GM12891 (cell line): ENCODE measurements at regions not wholly inside any gene's neighbourhood (a gene's known extent, or its start where the extent isn't known, plus 50 kb on each side); places are given as distances from the start of the nearest gene placed in this dataset.

Source experiments
- DNase-seq: peaks from one replicate; pipeline ENCODE4 v3.0.0; 2011; ENCODE audit warnings: low spot score; ENCODE audit not compliant: insufficient read length
- FAIRE-seq: peaks from 2 replicates; lab custom pipeline; 2011; peaks lifted over from hg19 to GRCh38; lab: Jason Lieb, UNC
- PAX5 ChIP-seq: IDR thresholded peaks from 2 replicates; pipeline ENCODE4 v1.6.1; 2011; ENCODE audit warnings: low read length, moderate library complexity, mild to moderate bottlenecking; ENCODE audit not compliant: insufficient read depth, severe bottlenecking
- POLR2A ChIP-seq: IDR thresholded peaks from 2 replicates; pipeline ENCODE4 v1.6.1; 2011; ENCODE audit warnings: low read depth, low read length, control low read depth
- POLR2AphosphoS5 ChIP-seq: IDR thresholded peaks from 2 replicates; pipeline ENCODE4 v1.6.1; 2011; ENCODE audit warnings: low read depth, low read length, control low read depth
- POU2F2 ChIP-seq: IDR thresholded peaks from 2 replicates; pipeline ENCODE4 v1.6.1; 2011; ENCODE audit warnings: low read depth, mild to moderate bottlenecking, control low read depth, low read length, moderate library complexity
- SPI1 ChIP-seq: IDR thresholded peaks from 2 replicates; pipeline ENCODE4 v1.6.1; 2011; ENCODE audit warnings: low read depth, low read length, control low read depth
- TAF1 ChIP-seq: IDR thresholded peaks from 2 replicates; pipeline ENCODE4 v1.6.1; 2011; ENCODE audit warnings: low read depth, low read length, control low read depth

DNA sequence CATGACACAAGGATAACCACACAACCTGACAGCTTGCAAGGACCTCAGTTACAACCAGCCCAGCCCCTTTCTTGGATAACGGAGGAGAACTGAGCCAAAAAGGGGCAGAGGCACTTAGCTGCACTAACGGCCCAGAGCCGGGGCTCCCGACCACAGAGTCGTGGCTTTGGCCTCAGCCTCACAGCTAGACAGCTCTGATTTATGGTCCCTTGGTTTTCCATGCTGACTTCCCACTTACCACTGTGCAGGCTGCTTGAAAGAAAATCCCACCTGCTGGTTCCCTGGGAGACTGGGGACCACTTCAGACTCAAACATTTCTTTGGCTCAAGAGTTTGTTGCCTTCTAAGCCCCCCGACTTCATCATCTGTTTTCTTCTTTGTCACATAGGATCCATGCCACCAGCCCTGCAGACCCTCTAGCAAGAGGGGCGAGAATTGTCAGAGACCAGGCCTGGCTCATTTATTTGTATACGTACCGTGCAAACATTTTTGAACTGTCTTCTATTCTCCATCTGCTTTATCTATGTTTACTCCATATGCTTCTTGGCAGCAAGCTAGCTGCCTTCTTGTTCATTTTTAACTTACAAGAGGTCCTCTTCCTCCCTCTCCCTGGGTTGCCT, 352.6 kb upstream of the MYT1L start:
- FAIRE-seq (no peak), DNase-seq (no peak)
- TF ChIP-seq POLR2A (no peak), POU2F2 (no peak), SPI1 (no peak), POLR2AphosphoS5 (no peak), TAF1 (no peak), PAX5 (no peak)

DNA sequence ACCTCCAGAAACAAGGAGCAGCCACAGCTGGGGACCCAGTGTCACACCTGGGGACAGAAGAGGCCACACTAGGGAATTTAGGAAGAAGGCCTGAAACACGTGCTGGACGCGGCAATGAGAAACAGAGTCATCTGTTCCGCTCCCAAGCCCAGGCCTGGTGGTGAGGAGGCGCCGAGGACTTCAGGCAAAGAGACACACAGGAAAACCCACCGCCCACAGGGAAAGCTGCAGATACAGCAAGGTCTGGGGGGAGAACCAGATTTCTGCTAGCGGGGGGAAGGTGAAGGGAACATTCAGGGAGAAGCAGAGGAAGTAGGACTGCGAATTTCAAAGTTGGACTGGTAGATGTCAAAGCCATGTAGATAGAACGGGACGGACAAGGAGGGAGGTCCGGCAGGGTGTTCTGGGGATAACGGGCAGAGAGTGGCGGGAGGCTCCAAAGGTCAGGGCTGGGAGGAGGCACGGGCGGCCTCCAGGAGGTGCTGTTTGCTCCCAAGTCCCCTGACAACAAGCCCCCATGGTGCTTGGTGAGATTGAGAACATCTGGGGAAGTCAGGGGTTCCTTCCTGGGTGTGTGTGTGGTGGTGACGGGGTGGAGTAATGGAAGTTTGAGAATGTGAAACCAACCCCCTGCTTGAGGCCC, 351.7 kb upstream of the MYT1L start:
- no peak for FAIRE-seq
- TF ChIP-seq POLR2A (no peak), POU2F2 (no peak), TAF1 (no peak), POLR2AphosphoS5 (no peak), SPI1 (no peak), PAX5 (no peak)

DNA sequence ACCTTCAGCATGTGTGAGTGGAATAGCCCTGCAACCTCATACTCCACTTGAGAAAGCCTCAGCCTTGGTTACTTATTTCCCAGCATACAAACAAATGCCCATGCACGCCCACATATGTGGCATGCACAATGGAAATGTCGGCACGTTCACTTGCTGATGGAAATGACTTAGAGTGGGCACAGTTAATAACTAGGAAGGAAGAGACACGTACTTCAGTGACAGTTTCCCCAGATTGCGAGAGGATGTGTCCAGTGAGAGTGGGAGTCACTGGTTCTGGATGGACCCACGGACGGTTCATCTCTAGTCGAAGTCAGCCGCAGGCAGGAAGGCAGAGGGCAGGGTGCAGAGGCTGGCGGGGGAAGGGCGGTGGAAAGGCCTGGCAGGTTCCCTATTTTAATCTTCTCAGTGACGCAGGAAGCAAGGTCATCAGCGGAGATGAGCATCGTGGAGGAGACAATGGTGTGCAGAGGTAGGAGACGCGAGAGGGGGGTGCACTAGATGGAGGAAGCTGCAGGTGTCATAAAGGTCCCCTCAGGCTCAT, 350.7 kb upstream of the MYT1L start:
- DNase-seq (no peak), FAIRE-seq (no peak)
- no peak for TF ChIP-seq SPI1

More for the DNA sequence above, 351.7 kb upstream of the MYT1L start:
- DNase-seq, result no peak

DNA sequence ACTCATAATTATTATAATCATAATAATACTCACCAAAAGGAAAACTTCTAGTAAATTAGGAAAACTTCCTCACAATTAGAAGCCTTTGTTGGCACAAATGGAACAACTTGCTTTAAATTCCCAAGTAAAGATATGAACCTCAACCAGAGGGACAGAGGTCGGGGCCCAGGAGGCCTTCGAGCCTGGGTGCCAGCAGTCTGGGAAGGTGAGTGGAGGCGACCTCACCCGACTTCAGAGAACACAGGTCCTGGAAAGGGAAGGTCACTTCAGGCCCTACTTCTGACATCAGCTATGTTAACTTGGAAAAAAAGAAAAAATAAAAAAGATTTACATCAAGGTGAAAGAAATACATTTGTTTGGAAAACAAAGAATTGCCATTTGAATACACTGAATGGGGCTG, 350.0 kb upstream of the MYT1L start:
- DNase-seq (no peak), FAIRE-seq (no peak)
- no peak for TF ChIP-seq POLR2AphosphoS5
- TF ChIP-seq POU2F2, result no peak
- no peak for TF ChIP-seq SPI1
- no peak for TF ChIP-seq TAF1
- TF ChIP-seq PAX5, result no peak
- TF ChIP-seq POLR2A, result no peak

DNA sequence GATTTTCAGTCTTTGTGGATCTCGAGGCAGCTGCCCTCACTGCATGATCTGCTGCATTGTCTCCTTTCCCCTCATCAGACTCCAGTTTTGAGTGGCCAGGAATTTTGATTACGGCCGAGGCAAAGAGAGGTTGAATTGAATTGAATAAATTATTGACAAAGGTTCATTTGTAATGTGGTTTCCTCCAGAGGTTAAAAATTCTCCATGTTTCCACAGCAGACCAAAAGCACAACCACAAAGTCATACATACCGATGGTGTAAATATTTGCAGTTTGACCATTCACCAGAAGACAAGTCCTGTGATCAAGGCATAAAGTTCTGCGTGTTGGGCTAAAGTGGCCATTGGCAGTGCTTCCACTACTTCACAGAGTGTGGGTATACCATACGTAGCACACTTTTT, 343.8 kb upstream of the MYT1L start:
- FAIRE-seq, result no peak
- TF ChIP-seq TAF1 (no peak), POLR2A (no peak), POU2F2 (no peak), SPI1 (no peak), POLR2AphosphoS5 (no peak), PAX5 (no peak)
- no peak for DNase-seq

DNA sequence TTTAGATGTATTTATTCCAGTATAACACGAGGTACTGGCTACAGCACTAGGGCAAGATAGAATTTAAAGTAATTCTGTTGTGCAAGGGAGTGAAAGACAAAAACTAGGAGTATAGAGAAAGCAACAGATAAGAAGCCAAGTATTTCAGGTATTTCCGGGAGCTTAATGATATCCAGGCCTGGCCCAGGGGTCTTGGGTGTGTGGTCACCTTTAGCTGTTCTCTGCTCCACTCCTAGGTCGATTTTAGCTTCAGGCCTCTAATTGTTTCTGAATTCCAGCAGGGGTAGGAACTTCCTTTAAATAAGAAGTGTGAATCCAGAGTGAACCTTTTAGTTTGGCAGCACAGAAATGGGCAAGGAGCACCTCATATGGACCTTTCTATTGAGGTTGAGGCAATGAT, 342.3 kb upstream of the MYT1L start:
- DNase-seq (no peak), FAIRE-seq (no peak)
- no peak for TF ChIP-seq POLR2A
- TF ChIP-seq POU2F2, result no peak
- TF ChIP-seq SPI1, result no peak

DNA sequence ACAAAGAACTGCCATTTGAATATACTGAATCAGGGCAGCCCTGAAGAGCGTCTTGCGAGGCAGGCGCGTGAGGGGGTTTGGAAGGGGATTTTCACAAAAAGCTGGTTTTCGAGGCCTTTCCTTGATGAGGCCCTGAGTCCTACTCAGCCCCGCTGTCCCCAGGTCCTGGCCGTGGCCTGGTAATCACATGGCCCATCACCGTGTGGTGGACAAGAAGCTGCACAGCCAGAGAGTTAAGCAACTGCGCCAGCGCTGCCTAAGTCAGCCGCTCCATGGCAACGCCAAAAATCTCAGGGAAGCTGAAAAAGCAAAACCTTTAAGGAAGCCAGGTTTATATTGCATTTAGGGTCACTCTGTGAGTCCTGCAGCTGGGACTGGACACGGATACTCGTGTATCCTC, 341.2 kb upstream of the MYT1L start:
- DNase-seq (no peak), FAIRE-seq (no peak)
- TF ChIP-seq SPI1 (no peak), TAF1 (no peak), POLR2AphosphoS5 (no peak), POU2F2 (no peak), PAX5 (no peak)

DNA sequence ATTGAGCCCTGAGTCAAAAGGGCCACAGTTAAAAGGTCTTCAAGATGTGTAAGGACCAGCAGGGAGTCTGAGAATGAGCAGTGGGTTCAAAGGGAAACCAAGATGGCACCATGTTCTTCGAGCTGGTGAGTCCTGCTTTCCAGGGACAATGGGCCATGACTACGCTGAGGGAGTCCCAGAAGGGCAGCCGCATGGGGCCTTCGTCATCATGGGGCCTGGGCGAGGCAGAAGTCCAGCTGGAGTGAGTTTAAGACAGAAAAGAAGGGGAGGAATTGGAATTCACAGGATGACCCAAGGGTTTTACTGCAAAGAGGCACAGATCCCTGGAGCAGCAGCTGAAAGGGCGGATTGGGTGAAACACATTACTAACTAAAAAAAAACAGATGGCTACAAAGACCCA, 340.8 kb upstream of the MYT1L start:
- no peak for TF ChIP-seq PAX5
- TF ChIP-seq POU2F2, result no peak
- no peak for TF ChIP-seq POLR2A
- no peak for TF ChIP-seq POLR2AphosphoS5
- TF ChIP-seq TAF1, result no peak
- TF ChIP-seq SPI1, result no peak
- DNase-seq, result no peak
- no peak for FAIRE-seq

DNA sequence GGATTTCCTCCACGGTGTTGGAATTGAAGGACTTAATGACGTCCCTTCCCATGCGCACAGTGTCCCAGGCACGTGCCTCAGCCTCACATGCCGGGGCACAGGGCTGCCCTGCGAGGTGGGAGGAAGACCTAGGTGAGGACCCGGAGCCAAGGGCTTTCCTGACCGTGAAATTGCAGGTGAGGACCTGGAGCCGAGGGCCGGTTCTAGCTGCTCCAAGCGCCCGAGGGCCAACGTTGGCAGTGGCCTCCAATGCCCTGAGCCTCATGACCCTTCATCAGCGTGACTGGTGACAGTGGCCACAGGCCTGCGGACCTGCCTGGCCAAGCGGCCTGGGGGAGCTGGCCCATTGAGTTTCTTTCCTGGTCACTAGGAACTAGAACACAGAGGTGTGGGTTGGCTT, 338.2 kb upstream of the MYT1L start:
- FAIRE-seq (no peak), DNase-seq (no peak)
- TF ChIP-seq POLR2AphosphoS5, result no peak
- no peak for TF ChIP-seq SPI1
- TF ChIP-seq POLR2A, result no peak

DNA sequence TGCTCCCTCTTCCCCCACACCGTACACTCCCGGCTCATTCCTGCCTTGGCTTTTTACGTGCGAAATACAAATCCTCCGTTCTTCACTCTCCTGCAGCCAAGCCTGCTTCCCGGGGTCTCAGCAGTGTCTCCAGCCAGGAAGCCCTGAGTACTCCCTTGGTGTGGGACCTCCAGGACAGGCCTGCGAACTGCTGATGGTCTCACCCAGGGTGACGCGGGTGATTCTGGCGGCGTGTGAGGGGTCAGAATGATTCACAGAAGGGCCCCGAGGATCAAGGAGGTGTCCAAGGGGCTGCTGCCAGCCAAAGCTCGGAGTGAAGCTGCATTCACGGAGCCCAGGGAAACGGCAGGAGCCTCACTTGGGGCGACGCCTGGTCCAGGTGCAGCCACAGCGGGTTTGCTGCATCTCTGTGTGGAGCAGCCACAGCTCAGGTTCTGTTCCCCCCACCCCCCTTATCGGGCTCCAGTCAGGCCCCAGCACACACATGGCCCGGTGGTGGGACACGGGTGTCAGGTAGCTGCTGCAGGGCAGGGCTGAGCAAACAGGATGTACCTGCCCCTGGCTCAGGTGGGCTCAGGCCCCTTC, 337.7 kb upstream of the MYT1L start:
- no peak for FAIRE-seq
- DNase-seq, result no peak
- no peak for TF ChIP-seq POLR2A
- no peak for TF ChIP-seq POLR2AphosphoS5
- no peak for TF ChIP-seq PAX5
- TF ChIP-seq POU2F2, result no peak
- no peak for TF ChIP-seq SPI1
- no peak for TF ChIP-seq TAF1

DNA sequence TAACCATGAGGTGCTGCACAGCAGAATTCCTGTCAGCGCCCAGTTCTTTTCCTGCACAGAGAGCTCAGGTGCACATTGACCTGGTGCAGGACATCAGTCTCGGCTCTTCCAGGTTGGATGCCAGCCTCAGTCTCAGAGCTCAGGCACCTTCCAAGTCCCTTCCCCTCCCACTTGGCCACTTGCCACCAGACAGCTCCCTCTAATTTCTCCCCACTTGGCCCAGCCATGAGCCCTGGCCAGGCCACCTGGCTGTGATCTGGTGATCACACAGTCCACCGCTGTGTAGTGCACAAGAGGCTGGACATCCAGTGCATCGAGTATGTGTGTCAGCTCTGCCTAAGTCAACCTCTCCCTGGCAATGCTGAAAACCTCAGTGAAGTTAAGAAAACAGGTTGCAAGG, 336.6 kb upstream of the MYT1L start:
- FAIRE-seq (no peak), DNase-seq (no peak)
- no peak for TF ChIP-seq PAX5
- TF ChIP-seq SPI1, result no peak
- no peak for TF ChIP-seq TAF1
- no peak for TF ChIP-seq POLR2AphosphoS5
- no peak for TF ChIP-seq POU2F2
- TF ChIP-seq POLR2A, result no peak

DNA sequence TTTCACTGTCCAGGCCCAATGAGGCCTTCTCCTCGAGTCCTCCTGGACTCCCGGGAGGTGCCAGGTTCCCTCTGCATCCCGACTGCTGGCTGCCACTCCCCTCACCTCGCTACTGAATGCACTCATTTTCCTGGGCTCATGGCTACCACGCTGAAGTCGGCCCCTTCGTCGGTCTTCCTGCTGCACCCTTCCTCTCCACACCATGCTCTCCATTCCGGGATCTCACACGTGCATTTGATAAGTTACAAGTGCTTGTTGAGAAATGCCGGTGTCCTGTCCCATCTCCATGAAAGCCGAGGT, 334.7 kb upstream of the MYT1L start:
- FAIRE-seq (no peak), DNase-seq (no peak)
- no peak for TF ChIP-seq POU2F2
- no peak for TF ChIP-seq PAX5
- TF ChIP-seq TAF1, result no peak
- no peak for TF ChIP-seq POLR2AphosphoS5
- no peak for TF ChIP-seq SPI1
- TF ChIP-seq POLR2A, result no peak
